Fibroblast of lung (primary cell): ENCODE measurements at regions not wholly inside any gene's neighbourhood (a gene's known extent, or its start where the extent isn't known, plus 50 kb on each side); places are given as distances from the start of the nearest gene placed in this dataset.

Experiments used
- DNase-seq, 2 donors: peaks; one replicate each; pipeline versions ENCODE4 v3.0.0 to v3.0.0-alpha.2; 2010; ENCODE audit warnings: low read depth in 2 of 2
- H2AFZ ChIP-seq: 2 replicates; pipeline ENCODE4 v1.5.1; 2012; ENCODE audit warnings: low read length, control low read depth, inconsistent platforms
- H3K27ac ChIP-seq: 2 replicates; pipeline ENCODE4 v1.5.1; 2011; ENCODE audit warnings: low read length, control low read depth; ENCODE audit not compliant: insufficient read depth
- H3K27me3 ChIP-seq: 2 replicates; pipeline ENCODE4 v1.5.1; 2011; ENCODE audit warnings: mild to moderate bottlenecking, low read length; ENCODE audit not compliant: control insufficient read depth, insufficient read depth
- H3K36me3 ChIP-seq: 2 replicates; pipeline ENCODE4 v1.5.1; 2011; ENCODE audit warnings: low read length; ENCODE audit not compliant: control insufficient read depth, insufficient read depth
- H3K4me1 ChIP-seq: 2 replicates; pipeline ENCODE4 v1.5.1; 2011; ENCODE audit warnings: low read length; ENCODE audit not compliant: control insufficient read depth, insufficient read depth; ENCODE audit errors: extremely low read depth
- H3K4me2 ChIP-seq: 2 replicates; pipeline ENCODE4 v1.5.1; 2011; ENCODE audit warnings: low read length, control low read depth; ENCODE audit not compliant: insufficient read depth; ENCODE audit errors: extremely low read depth
- H3K4me3 ChIP-seq, 4 experiments: fragments of 200-600 bp in 1 of 4; sonication (generic) in 1 of 4; replicated peaks in 1 of 4; 2 replicates each; pipeline ENCODE4 v1.5.1; 2011 to 2016; ENCODE audit warnings: low read length in 4 of 4, low read depth in 3 of 4, mild to moderate bottlenecking in 3 of 4, control low read depth in 2 of 4, inconsistent platforms in 1 of 4, mixed read lengths in 1 of 4; ENCODE audit not compliant: insufficient read depth in 1 of 4; ENCODE audit errors: control extremely low read depth in 1 of 4
- H3K79me2 ChIP-seq: 2 replicates; pipeline ENCODE4 v1.5.1; 2012; ENCODE audit warnings: mild to moderate bottlenecking, low read length, inconsistent platforms; ENCODE audit not compliant: control insufficient read depth, insufficient read depth
- H3K9ac ChIP-seq: 2 replicates; pipeline ENCODE4 v1.5.1; 2011; ENCODE audit warnings: mild to moderate bottlenecking, low read length, control low read depth; ENCODE audit not compliant: insufficient read depth
- H3K9me3 ChIP-seq: 2 replicates; pipeline ENCODE4 v1.5.1; 2012; ENCODE audit warnings: low read depth, low read length; ENCODE audit not compliant: control insufficient read depth, insufficient read depth
- H4K20me1 ChIP-seq: 2 replicates; pipeline ENCODE4 v1.5.1; 2011; ENCODE audit warnings: low read length; ENCODE audit not compliant: control insufficient read depth, insufficient read depth; ENCODE audit errors: extremely low read depth
- EZH2 ChIP-seq: IDR thresholded peaks from 2 replicates; pipeline ENCODE4 v1.5.1; 2012; ENCODE audit warnings: low read length, control low read depth, mild to moderate bottlenecking; ENCODE audit errors: missing control alignments
- TF ChIP-seq, protein P1 (sequence below), 2 donors: IDR thresholded peaks in 1 of 2; conservative IDR thresholded peaks in 1 of 2; 1 replicate in 1 of 2; 2 replicates in 1 of 2; pipeline ENCODE4 v1.5.1; 2011 to 2012; ENCODE audit warnings: low read length in 2 of 2, control low read depth in 1 of 2, inconsistent platforms in 1 of 2, low read depth in 1 of 2, mild to moderate bottlenecking in 1 of 2

DNA sequence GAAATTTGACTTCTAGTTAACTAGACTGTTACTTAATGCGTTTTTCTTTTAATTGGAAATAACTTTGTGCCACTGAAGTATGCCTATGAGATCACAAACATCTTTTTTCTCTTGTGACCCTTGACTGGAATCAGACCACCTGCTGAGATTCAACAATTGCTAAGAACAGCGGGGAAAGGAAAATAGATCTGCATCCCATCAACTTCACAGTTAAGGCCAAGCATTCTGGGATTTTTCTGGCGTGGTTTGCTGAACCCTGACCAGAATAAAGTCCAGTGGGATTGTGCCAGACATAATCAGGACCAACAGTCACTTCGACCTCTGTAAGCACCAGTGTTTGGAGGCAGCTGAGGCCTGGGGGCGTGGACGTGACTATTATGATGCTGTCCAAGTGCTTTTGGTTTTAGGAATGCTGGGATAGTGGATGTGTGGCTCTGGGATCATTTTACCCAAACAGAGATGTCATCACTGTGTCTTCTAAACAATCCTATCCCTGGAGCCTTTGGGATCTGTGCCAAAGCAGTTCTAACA lies 373.3 kb upstream of the PRKCQ start:
- H2AFZ ChIP-seq, result no peak overlapping the region
- TF ChIP-seq, protein P1, sequence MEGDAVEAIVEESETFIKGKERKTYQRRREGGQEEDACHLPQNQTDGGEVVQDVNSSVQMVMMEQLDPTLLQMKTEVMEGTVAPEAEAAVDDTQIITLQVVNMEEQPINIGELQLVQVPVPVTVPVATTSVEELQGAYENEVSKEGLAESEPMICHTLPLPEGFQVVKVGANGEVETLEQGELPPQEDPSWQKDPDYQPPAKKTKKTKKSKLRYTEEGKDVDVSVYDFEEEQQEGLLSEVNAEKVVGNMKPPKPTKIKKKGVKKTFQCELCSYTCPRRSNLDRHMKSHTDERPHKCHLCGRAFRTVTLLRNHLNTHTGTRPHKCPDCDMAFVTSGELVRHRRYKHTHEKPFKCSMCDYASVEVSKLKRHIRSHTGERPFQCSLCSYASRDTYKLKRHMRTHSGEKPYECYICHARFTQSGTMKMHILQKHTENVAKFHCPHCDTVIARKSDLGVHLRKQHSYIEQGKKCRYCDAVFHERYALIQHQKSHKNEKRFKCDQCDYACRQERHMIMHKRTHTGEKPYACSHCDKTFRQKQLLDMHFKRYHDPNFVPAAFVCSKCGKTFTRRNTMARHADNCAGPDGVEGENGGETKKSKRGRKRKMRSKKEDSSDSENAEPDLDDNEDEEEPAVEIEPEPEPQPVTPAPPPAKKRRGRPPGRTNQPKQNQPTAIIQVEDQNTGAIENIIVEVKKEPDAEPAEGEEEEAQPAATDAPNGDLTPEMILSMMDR (conservative IDR thresholded peaks at IDR 0.05 in 1 of 2, IDR thresholded peaks at IDR 0.05 in 1 of 2; ENCODE audit: low read depth in 1 of 2, low read length in 2 of 2), result no peak
- TF ChIP-seq EZH2, result no peak
- no peaks in the 10 kb centered on the region for H3K79me2 ChIP-seq
- H3K27me3 ChIP-seq, result no peaks in the 10 kb centered on the region
- no peak overlapping the region for H3K4me2 ChIP-seq
- H3K4me3 ChIP-seq, result no peak overlapping the region
- H3K4me1 ChIP-seq, result no peaks in the 10 kb centered on the region
- H4K20me1 ChIP-seq, result no peaks in the 10 kb centered on the region
- H3K27ac ChIP-seq, result no peak overlapping the region
- no peaks in the 10 kb centered on the region for H3K36me3 ChIP-seq
- no peaks in the 10 kb centered on the region for H3K9me3 ChIP-seq
- DNase-seq, result peak in 1 of 2 donors; percentile 80
- no peak overlapping the region for H3K9ac ChIP-seq

DNA sequence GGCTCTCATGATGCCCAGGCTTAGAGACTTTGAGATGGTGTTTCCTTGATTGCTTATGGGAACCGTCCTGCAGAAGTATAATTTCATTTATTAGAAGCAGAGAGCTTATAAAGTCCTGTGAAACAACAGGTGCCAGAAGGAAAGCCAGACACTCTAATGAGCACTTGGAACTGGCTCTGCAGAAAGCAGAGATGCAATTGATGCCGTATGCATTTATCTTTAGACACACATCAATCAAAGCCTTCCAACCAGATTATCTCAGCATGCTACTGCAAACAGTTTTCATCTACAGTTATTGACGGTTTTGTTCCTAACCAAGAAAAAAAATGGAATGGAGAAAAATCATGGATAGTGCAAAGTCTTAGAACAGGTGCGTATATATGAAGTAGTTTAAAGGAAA lies 371.7 kb upstream of the PRKCQ start:
- no peak overlapping the region for H3K4me3 ChIP-seq

DNA sequence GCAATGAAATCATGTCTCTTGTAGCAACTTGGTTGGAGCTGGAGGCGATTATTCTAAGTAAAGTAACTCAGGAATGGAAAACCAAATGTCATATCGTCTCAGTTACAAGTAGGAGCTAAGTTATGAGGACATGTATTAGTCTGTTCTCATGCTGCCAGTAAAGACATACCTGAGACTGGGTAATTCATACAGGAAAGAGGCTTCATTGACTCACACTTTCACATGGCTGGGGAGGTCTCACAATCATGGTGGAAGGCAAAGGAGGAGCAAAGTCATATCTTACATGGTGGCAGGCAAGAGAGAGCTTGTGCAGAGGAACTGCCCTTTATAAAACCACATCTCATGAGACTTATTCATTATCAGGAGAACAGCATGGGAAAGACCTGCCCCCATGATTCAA lies 370.1 kb upstream of the PRKCQ start:
- DNase-seq, result no peak
- Histone ChIP-seq H3K9ac (no peak overlapping the region), H3K79me2 (no peaks in the 10 kb centered on the region), H3K4me2 (no peak overlapping the region), H3K4me3 (no peak overlapping the region), H3K4me1 (no peaks in the 10 kb centered on the region), H3K36me3 (no peaks in the 10 kb centered on the region), H3K27me3 (no peaks in the 10 kb centered on the region), H3K27ac (no peak overlapping the region), H4K20me1 (no peaks in the 10 kb centered on the region), H3K9me3 (no peaks in the 10 kb centered on the region), H2AFZ (no peak overlapping the region)
- no peak for TF ChIP-seq EZH2
- TF ChIP-seq, protein P1 (conservative IDR thresholded peaks at IDR 0.05 in 1 of 2, IDR thresholded peaks at IDR 0.05 in 1 of 2; ENCODE audit: low read depth in 1 of 2, low read length in 2 of 2), result no peak

More for the DNA sequence above, 371.7 kb upstream of the PRKCQ start:
- Histone ChIP-seq H3K79me2 (no peaks in the 10 kb centered on the region), H3K27me3 (no peaks in the 10 kb centered on the region), H3K36me3 (no peaks in the 10 kb centered on the region), H3K9ac (no peak overlapping the region), H3K9me3 (no peaks in the 10 kb centered on the region), H4K20me1 (no peaks in the 10 kb centered on the region), H3K27ac (no peak overlapping the region), H3K4me1 (no peaks in the 10 kb centered on the region), H3K4me2 (no peak overlapping the region), H2AFZ (no peak overlapping the region)
- DNase-seq, result no peak
- no peak for TF ChIP-seq EZH2
